ENCODE measurements at regions not wholly inside any gene's neighbourhood (a gene's known extent, or its start where the extent isn't known, plus 50 kb on each side); places are given as distances from the start of the nearest gene placed in this dataset.
A peak's percentile ranks its signal among the peaks of the same experiment; 100 is the strongest.

- no peak for DNase-seq
Measured at GRCh38 chr5:6873359-6873758, 160.1 kb downstream of the TENT4A start.

GRCh38 chr5:6875376-6875775 is 162.1 kb downstream of the TENT4A start:
- no peak for DNase-seq

GRCh38 chr5:6877986-6878828 is 165.0 kb downstream of the TENT4A start:
- no peak for DNase-seq

GRCh38 chr5:6885581-6885980 is 172.3 kb downstream of the TENT4A start:
- no peak for DNase-seq

- peak; percentile 2 for DNase-seq
Measured at GRCh38 chr5:6886866-6887265, 173.6 kb downstream of the TENT4A start.

- DNase-seq: no peak
Measured at GRCh38 chr5:6889030-6889429, 175.8 kb downstream of the TENT4A start.

- DNase-seq: no peak
Measured at GRCh38 chr5:6899221-6899620, 186.0 kb downstream of the TENT4A start.

GRCh38 chr5:6900247-6901227 is 187.3 kb downstream of the TENT4A start:
- peak; percentile 41 for DNase-seq

GRCh38 chr5:6902094-6902493 is 188.9 kb downstream of the TENT4A start:
- no peak for DNase-seq

GRCh38 chr5:6902597-6902996 is 189.4 kb downstream of the TENT4A start:
- DNase-seq: peak; percentile 25

GRCh38 chr5:6903934-6904333 is 190.7 kb downstream of the TENT4A start:
- DNase-seq: no peak

- peak; percentile 25 for DNase-seq
Measured at GRCh38 chr5:6904860-6905259, 191.6 kb downstream of the TENT4A start.

- peak; percentile 53 for DNase-seq
Measured at GRCh38 chr5:6905423-6905822, 192.2 kb downstream of the TENT4A start.

GRCh38 chr5:6905883-6906282 is 192.7 kb downstream of the TENT4A start:
- DNase-seq: no peak

GRCh38 chr5:6907320-6907918 is 194.2 kb downstream of the TENT4A start:
- no peak for DNase-seq

GRCh38 chr5:6909901-6910300 is 196.7 kb downstream of the TENT4A start:
- no peak for DNase-seq

GRCh38 chr5:6910950-6911349 is 197.7 kb downstream of the TENT4A start:
- no peak for DNase-seq

- DNase-seq: no peak
Measured at GRCh38 chr5:6914347-6914746, 201.1 kb downstream of the TENT4A start.

GRCh38 chr5:6915574-6915973 is 202.3 kb downstream of the TENT4A start:
- no peak for DNase-seq

GRCh38 chr5:6918255-6918654 is 205.0 kb downstream of the TENT4A start:
- DNase-seq: no peak

- DNase-seq: no peak
Measured at GRCh38 chr5:6920628-6921256, 207.5 kb downstream of the TENT4A start.

GRCh38 chr5:6926491-6927038 is 213.3 kb downstream of the TENT4A start:
- no peak for DNase-seq
